Spleen (tissue), 11 donors: ENCODE measurements at regions not wholly inside any gene's neighbourhood (a gene's known extent, or its start where the extent isn't known, plus 50 kb on each side); places are given as distances from the start of the nearest gene placed in this dataset.
"Not testable (repeated sequence)": the region's sequence is repeated elsewhere in the genome, so short reads cannot be mapped to it uniquely, and the experiment has no call there.

Source experiments
- DNase-seq: peaks from one replicate; pipeline ENCODE4 v3.0.0-alpha.2; 2020
- H3K27ac ChIP-seq, 8 donors: fragments of 200-600 bp; sonication (generic) in 7 of 8; 1 replicate in 4 of 8; 2 replicates in 4 of 8; pipeline versions ENCODE4 v1.5.0 to v1.8.0; 2016 to 2021; ENCODE audit warnings: inconsistent platforms in 4 of 8, mild to moderate bottlenecking in 4 of 8, moderate library complexity in 1 of 8
- H3K27me3 ChIP-seq, 7 donors: fragments of 200-600 bp; sonication (generic) in 6 of 7; replicated peaks in 1 of 7; 1 replicate in 4 of 7; 2 replicates in 3 of 7; pipeline versions ENCODE4 v1.5.0 to v1.8.0; 2016 to 2021; ENCODE audit warnings: inconsistent platforms in 3 of 7, mild to moderate bottlenecking in 1 of 7
- H3K36me3 ChIP-seq, 6 donors: fragments of 200-600 bp; sonication (generic) in 5 of 6; 1 replicate in 4 of 6; 2 replicates in 2 of 6; pipeline versions ENCODE4 v1.5.0 to v1.8.0; 2016 to 2021; ENCODE audit warnings: inconsistent platforms in 2 of 6
- H3K4me1 ChIP-seq, 6 donors: fragments of 200-600 bp; sonication (generic) in 5 of 6; 1 replicate in 3 of 6; 2 replicates in 3 of 6; pipeline versions ENCODE4 v1.5.0 to v1.8.0; 2016 to 2021; ENCODE audit warnings: inconsistent platforms in 3 of 6
- H3K4me3 ChIP-seq, 8 donors: fragments of 200-600 bp; sonication (generic) in 7 of 8; 1 replicate in 4 of 8; 2 replicates in 4 of 8; pipeline versions ENCODE4 v1.5.0 to v1.8.0; 2016 to 2021; ENCODE audit warnings: inconsistent platforms in 4 of 8, mild to moderate bottlenecking in 4 of 8, moderate library complexity in 2 of 8
- H3K9me3 ChIP-seq, 8 donors: fragments of 200-600 bp; sonication (generic) in 7 of 8; 1 replicate in 4 of 8; 2 replicates in 4 of 8; pipeline versions ENCODE4 v1.5.0 to v1.8.0; 2016 to 2021; ENCODE audit warnings: inconsistent platforms in 4 of 8
- POLR2AphosphoS5 ChIP-seq, 3 donors: sonication (generic); formaldehyde crosslinking; IDR thresholded peaks; one replicate each; pipeline ENCODE4 v1.5.1; 2017; ENCODE audit warnings: antibody characterized with exemption in 3 of 3
- WGBS, 5 donors: extraction: QIAGEN DNeasy Blood & Tissue Kit in 3 of 5; methylation state at CpG; one replicate each; pipeline versions ENCODE4 v1.1.5 to v1.1.7; 2013 to 2018; 5-methylcytosine and 5-hydroxymethylcytosine counted together
- intact Hi-C: fragments of 100-400 bp; cut with DNase I; formaldehyde crosslinking; loops from one replicate; pipeline ENCODE4 v1.15.0; 2023; ENCODE audit warnings: low total_unique reads
- donor health status: healthy with polysubstance abuse.
- donor health status: DM: no; HTN: no; CAD: no; lungs with moderate emphysema.
- donor health status: DM: no; HTN: no; CAD: no.
- donor health status: Bipolar disorder and iron deficiency.
- donor health status: healthy.
- donor health status: DM: no; HTN: no; CAD: no.
- donor health status: DM: yes; HTN: yes; CAD: no.

DNA sequence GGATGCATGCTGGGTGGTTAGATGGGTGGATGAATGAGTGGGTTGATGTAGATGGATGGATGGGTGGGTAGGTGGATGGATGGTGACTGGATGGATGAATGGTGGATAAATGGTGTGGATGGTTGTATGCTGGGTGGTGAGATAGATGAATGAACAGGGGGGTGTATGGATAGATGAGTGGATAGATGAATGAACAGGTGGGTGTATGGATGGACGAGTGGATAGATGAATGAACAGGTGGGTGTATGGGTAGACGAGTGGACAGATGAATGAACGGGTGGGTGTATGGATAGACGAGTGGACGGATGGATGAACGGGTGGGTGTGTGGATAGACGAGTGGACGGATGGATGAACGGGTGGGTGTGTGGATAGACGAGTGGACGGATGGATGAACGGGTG, 108.2 kb downstream of the NPIPB11 start:
- H3K4me3 ChIP-seq, DNase-seq, H3K27me3 ChIP-seq, intact Hi-C loops, H3K9me3 ChIP-seq, H3K27ac ChIP-seq: not testable (repeated sequence)
- WGBS, 5 donors, result 92 to 99% (median 96%) methylated on average over 7 to 12 of the region's 12 CpGs
- Histone ChIP-seq H3K36me3 (peaks cover 0 to 13% (median 0%) of the 10 kb centered on the region in 6 donors), H3K4me1 (peaks cover 0 to 24% (median 6%) of the 10 kb centered on the region in 6 donors)

DNA sequence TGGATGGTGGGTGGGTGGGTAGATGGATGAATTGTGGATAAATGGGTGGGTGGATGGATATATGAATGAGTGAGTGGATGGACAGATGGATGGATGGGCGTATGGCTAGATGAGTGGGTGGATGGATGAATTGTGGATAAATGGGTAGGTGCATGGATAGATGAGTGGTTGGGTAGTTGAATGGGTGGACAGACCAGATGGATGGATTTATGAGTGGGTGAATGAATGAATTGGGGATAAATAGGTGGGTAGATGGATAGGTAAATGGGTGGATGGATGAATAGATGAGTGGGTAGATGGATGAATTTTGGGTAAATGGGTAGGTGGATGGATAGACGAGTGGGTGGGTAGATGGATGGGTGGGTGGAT, 108.7 kb downstream of the NPIPB11 start:
- H3K27ac ChIP-seq, H3K9me3 ChIP-seq, DNase-seq, intact Hi-C loops, H3K4me3 ChIP-seq, H3K27me3 ChIP-seq, H3K36me3 ChIP-seq: not testable (repeated sequence)
- H3K4me1 ChIP-seq, result peaks cover 0 to 24% (median 6%) of the 10 kb centered on the region in 6 donors
- 71 to 94% (median 88%) methylated on average over 1 to 2 of the region's 2 CpGs for WGBS, 5 donors

DNA sequence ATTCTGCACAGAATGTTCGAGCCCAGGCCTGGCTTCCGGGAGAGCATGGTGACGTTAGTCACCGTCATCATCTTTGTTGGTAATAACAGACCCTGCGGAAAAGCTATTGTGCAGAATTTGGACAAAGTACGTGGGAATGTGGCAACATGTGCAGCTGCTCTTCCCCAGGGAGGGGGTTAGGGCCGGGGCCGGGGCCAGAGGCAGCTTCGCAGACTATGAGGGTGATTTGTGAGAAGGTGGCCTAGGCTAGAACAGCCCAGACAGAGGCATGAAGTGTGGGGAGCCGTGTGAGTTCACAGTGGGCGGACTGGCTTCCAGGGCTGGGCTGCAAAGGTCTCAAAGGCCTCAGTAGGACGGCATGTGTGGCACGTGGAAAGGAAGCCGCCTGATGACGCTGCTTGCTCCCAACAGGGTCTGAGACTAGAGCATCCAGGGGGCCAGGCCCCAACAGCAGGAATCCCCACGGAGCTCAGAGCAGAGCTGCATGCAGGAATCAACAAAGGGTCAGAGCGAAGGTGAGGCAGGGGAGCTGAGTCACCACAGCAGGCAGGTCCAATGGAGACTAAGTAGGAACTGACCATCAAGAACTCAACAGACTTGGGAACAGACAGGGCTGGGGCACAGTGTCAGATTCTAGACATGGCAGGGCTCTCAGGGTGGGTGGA, 109.2 kb downstream of the NPIPB11 start:
- H3K4me3 ChIP-seq, H3K9me3 ChIP-seq, H3K27ac ChIP-seq, H3K36me3 ChIP-seq, H3K27me3 ChIP-seq, intact Hi-C loops: not testable (repeated sequence)
- peak; percentile 66 for DNase-seq
- H3K4me1 ChIP-seq, result peaks cover 0 to 24% (median 6%) of the 10 kb centered on the region in 6 donors
- 91 to 92% (median 92%) methylated on average over 16 to 17 of the region's 17 CpGs for WGBS, 5 donors

GRCh38 chr16:29296176-29296575, 110.3 kb downstream of the NPIPB11 start:
- intact Hi-C loops, H3K9me3 ChIP-seq, H3K27me3 ChIP-seq, H3K36me3 ChIP-seq, H3K4me3 ChIP-seq, H3K27ac ChIP-seq: not testable (repeated sequence)
- H3K4me1 ChIP-seq, result peaks cover 0 to 30% (median 7%) of the 10 kb centered on the region in 6 donors
- WGBS, 5 donors, result 81 to 93% (median 90%) methylated on average over 7 to 11 of the region's 11 CpGs
- DNase-seq, result peak; percentile 51

- H3K36me3 ChIP-seq, intact Hi-C loops, H3K27ac ChIP-seq, H3K27me3 ChIP-seq, H3K4me3 ChIP-seq, H3K9me3 ChIP-seq: not testable (repeated sequence)
- H3K4me1 ChIP-seq, result peaks cover 0 to 30% (median 7%) of the 10 kb centered on the region in 6 donors
- 83 to 88% (median 86%) methylated on average over 14 to 21 of the region's 21 CpGs for WGBS, 5 donors
- peak; percentile 52 for DNase-seq
These were observed 111.3 kb downstream of the NPIPB11 start for GRCh38 chr16:29294951-29295795.

- DNase-seq, H3K27ac ChIP-seq, H3K9me3 ChIP-seq, H3K36me3 ChIP-seq, H3K27me3 ChIP-seq, H3K4me3 ChIP-seq, intact Hi-C loops: not testable (repeated sequence)
- peaks cover 0 to 26% (median 9%) of the 10 kb centered on the region in 6 donors for H3K4me1 ChIP-seq
- WGBS, 5 donors, result 68 to 89% (median 79%) methylated on average over 8 to 12 of the region's 12 CpGs
- TF ChIP-seq POLR2AphosphoS5 (IDR thresholded peaks at IDR 0.05), result peak; percentile 52 to 74 (median 66)
These were observed 112.0 kb downstream of the NPIPB11 start for GRCh38 chr16:29294400-29294933.

DNA sequence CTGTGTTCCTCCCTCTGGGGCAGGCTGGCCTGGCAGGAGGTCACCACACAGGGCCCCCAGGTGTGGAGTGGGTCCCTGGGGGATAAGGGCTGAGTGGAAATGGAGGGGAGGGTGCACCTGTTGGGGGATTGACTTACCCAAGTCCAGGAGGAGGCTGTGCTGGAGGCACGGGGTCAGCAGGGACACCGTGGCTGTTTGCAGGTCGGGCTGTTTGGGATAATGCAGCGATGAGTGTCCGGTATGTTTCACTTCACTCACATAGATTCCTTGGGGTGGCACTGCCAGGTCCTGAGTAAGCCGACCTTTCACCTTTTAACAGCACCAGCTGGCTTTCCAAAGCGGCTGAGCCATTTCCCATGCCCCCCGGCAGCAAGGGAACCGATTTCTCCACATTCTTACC, 113.0 kb downstream of the NPIPB11 start:
- H3K36me3 ChIP-seq, H3K9me3 ChIP-seq, H3K4me3 ChIP-seq, H3K27me3 ChIP-seq, intact Hi-C loops, H3K27ac ChIP-seq: not testable (repeated sequence)
- 84 to 96% (median 95%) methylated on average over 5 to 6 of the region's 9 CpGs for WGBS, 5 donors
- peaks cover 0 to 32% (median 9%) of the 10 kb centered on the region in 6 donors for H3K4me1 ChIP-seq
- peak; percentile 65 for DNase-seq

DNA sequence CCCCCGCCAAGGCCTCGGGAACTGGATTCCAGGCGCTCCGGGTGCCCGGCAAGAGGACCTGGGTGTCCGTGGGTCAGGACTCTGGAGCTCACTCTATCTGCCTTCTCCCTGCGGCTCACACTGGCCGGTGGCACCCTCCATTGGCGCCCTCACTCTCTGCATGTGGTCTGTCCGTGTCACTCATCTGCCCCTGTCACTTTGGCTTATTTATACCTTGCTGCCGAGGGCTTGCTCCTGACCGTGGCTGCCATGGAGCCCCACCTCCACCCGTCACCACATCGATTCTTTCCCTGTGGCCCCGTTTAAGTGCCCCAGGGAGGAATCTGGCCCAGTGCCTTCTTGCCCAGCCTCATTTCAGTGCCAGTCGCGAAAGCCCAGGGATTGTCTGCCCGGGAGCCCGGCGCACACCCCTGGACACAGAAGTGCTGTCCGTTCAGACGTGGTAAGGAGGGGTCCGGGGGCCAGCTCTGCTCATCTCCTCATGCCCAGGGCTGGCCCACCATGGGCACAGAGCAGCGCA, 113.5 kb downstream of the NPIPB11 start:
- 85 to 99% (median 90%) methylated on average over 13 to 23 of the region's 24 CpGs for WGBS, 5 donors
- intact Hi-C loops, result not testable (repeated sequence)
- DNase-seq, result peak; percentile 69

DNA sequence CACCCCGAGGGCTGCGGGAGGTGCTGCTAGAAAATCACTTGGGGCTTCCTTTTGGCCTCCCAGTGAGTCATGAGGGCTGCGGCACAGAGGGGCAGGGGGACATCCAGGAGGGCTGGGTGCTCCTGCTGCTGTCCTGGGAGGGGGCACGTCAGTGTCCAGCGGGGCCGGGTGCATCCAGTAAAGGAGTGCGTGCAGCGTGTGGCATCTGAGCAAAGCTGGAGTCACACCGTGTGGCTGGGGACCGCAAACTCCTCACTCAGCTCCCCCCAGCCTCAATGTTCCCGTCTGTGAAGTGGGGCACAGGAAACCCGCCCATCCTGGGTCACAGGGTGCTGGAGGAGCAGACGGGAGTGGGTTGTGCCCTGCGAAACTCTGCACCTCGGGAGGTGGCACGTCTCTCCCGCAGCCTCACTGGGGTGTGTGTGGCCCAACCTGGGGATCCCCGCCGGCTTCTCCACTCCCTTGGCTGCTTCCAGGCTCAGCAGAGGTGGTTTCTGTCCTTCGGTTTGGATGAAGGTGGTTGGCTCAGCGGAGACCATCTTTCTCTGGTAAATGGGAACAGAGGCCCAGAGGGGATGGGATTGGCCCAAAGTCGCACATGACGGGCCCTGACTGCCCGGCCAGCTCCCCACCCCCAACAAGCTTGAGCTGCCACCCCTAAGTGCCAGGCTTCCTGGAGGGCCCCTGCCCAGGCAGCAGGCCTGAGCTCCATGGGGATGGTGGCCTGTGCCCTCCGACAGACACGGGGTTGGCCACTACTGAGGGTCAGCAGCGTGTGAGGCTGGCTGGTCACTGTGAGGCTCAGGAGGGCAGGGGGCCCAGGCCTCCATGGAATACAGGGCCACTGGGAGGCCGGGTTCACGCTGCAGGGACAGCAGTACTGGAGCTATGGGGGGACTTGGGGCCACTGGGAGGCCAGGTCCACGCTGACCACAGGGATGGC, 114.9 kb downstream of the NPIPB11 start:
- intact Hi-C loops, H3K4me3 ChIP-seq, H3K36me3 ChIP-seq, H3K9me3 ChIP-seq, H3K27me3 ChIP-seq: not testable (repeated sequence)
- H3K4me1 ChIP-seq, result peaks cover 0 to 32% (median 9%) of the 10 kb centered on the region in 6 donors
- peak; percentile 72 for DNase-seq
- peak overlapping the region in 1 of 8 donors; percentile 37 for H3K27ac ChIP-seq
- 72 to 95% (median 87%) methylated on average over 7 to 28 of the region's 30 CpGs for WGBS, 5 donors

More for the DNA sequence above, 113.5 kb downstream of the NPIPB11 start:
- H3K27me3 ChIP-seq, H3K9me3 ChIP-seq, H3K27ac ChIP-seq, H3K36me3 ChIP-seq, H3K4me3 ChIP-seq: not testable (repeated sequence)
- H3K4me1 ChIP-seq, result peaks cover 0 to 32% (median 9%) of the 10 kb centered on the region in 6 donors
